ENCODE measurements at regions not wholly inside any gene's neighbourhood (a gene's known extent, or its start where the extent isn't known, plus 50 kb on each side); places are given as distances from the start of the nearest gene placed in this dataset.

GRCh38 chr15:20353966-20354883 is 187.4 kb downstream of the GOLGA6L6 start:
- TF ChIP-seq, protein P1, sequence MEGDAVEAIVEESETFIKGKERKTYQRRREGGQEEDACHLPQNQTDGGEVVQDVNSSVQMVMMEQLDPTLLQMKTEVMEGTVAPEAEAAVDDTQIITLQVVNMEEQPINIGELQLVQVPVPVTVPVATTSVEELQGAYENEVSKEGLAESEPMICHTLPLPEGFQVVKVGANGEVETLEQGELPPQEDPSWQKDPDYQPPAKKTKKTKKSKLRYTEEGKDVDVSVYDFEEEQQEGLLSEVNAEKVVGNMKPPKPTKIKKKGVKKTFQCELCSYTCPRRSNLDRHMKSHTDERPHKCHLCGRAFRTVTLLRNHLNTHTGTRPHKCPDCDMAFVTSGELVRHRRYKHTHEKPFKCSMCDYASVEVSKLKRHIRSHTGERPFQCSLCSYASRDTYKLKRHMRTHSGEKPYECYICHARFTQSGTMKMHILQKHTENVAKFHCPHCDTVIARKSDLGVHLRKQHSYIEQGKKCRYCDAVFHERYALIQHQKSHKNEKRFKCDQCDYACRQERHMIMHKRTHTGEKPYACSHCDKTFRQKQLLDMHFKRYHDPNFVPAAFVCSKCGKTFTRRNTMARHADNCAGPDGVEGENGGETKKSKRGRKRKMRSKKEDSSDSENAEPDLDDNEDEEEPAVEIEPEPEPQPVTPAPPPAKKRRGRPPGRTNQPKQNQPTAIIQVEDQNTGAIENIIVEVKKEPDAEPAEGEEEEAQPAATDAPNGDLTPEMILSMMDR (IDR thresholded peaks at IDR 0.05): no peak
- TF ChIP-seq POLR2A (IDR thresholded peaks at IDR 0.05): no peak
